Mesendoderm (in vitro differentiated cells): ENCODE measurements at regions not wholly inside any gene's neighbourhood (a gene's known extent, or its start where the extent isn't known, plus 50 kb on each side); places are given as distances from the start of the nearest gene placed in this dataset.
"Not testable (repeated sequence)": the region's sequence is repeated elsewhere in the genome, so short reads cannot be mapped to it uniquely, and the experiment has no call there.

Source experiments
- DNase-seq: peaks from one replicate; pipeline ENCODE4 v3.0.0; 2013
- H2AK5ac ChIP-seq: 2 replicates; pipeline ENCODE4 v1.6.1; 2013; ENCODE audit warnings: low read length, inconsistent platforms
- H2BK120ac ChIP-seq: 2 replicates; pipeline ENCODE4 v1.6.1; 2013; ENCODE audit warnings: low read depth, mild to moderate bottlenecking, low read length, moderate library complexity, mixed read lengths
- H2BK15ac ChIP-seq: replicated peaks from 2 replicates; pipeline ENCODE4 v1.6.1; 2013; ENCODE audit warnings: low read depth, mild to moderate bottlenecking, moderate library complexity
- H2BK5ac ChIP-seq: 2 replicates; pipeline ENCODE4 v1.6.1; 2013; ENCODE audit warnings: low read length, inconsistent platforms
- H3K18ac ChIP-seq: 2 replicates; pipeline ENCODE4 v1.6.1; 2013; ENCODE audit warnings: mild to moderate bottlenecking, low read length, mixed read lengths
- H3K23ac ChIP-seq: one replicate; pipeline ENCODE4 v1.6.1; 2013; ENCODE audit warnings: low read length
- H3K27ac ChIP-seq: 2 replicates; pipeline ENCODE4 v1.5.1; 2013; ENCODE audit warnings: low read depth, mild to moderate bottlenecking, inconsistent platforms, low read length, moderate library complexity
- H3K27me3 ChIP-seq: 2 replicates; pipeline ENCODE4 v1.6.1; 2013; ENCODE audit warnings: low read length, control low read depth, mild to moderate bottlenecking, inconsistent platforms; ENCODE audit not compliant: insufficient read depth, poor library complexity
- H3K36me3 ChIP-seq: 2 replicates; pipeline ENCODE4 v1.6.1; 2013; ENCODE audit warnings: low read length, inconsistent platforms; ENCODE audit not compliant: control insufficient read depth, insufficient read depth
- H3K4ac ChIP-seq: one replicate; pipeline ENCODE4 v1.6.1; 2013; ENCODE audit warnings: low read depth, mild to moderate bottlenecking, low read length, moderate library complexity
- H3K4me1 ChIP-seq: 2 replicates; pipeline ENCODE4 v1.6.1; 2013; ENCODE audit warnings: low read depth, low read length, inconsistent platforms; ENCODE audit not compliant: control insufficient read depth
- H3K4me2 ChIP-seq: 2 replicates; pipeline ENCODE4 v1.6.1; 2013; ENCODE audit warnings: low read length
- H3K4me3 ChIP-seq: 2 replicates; pipeline ENCODE4 v1.5.1; 2013; ENCODE audit warnings: mild to moderate bottlenecking, low read length
- H3K56ac ChIP-seq: one replicate; pipeline ENCODE4 v1.6.1; 2013; ENCODE audit warnings: low read length
- H3K79me1 ChIP-seq: 2 replicates; pipeline ENCODE4 v1.6.1; 2013; ENCODE audit warnings: low read length, inconsistent platforms
- H3K79me2 ChIP-seq: 2 replicates; pipeline ENCODE4 v1.6.1; 2013; ENCODE audit warnings: mild to moderate bottlenecking, low read length; ENCODE audit not compliant: control insufficient read depth, insufficient read depth
- H3K9ac ChIP-seq: 2 replicates; pipeline ENCODE4 v1.6.1; 2013; ENCODE audit warnings: low read length, inconsistent platforms
- H4K5ac ChIP-seq: one replicate; pipeline ENCODE4 v1.6.1; 2013; ENCODE audit warnings: low read length
- H4K8ac ChIP-seq: one replicate; pipeline ENCODE4 v1.6.1; 2013; ENCODE audit warnings: low read depth, mild to moderate bottlenecking, control low read depth, low read length, moderate library complexity
- WGBS: extraction: QIAGEN DNeasy Blood & Tissue Kit; methylation state at CpG from one replicate; pipeline ENCODE4 v1.1.7; 2013; ENCODE audit warnings: low lambda C conversion rate, missing lambda C conversion rate; ENCODE audit not compliant: insufficient coverage; ENCODE audit errors: extremely low coverage; 5-methylcytosine and 5-hydroxymethylcytosine counted together

- Histone ChIP-seq H2BK15ac (no peak overlapping the region), H4K5ac (no peak overlapping the region), H3K27me3 (no peaks in the 10 kb centered on the region), H3K18ac (no peak overlapping the region), H3K79me2 (no peaks in the 10 kb centered on the region), H3K27ac (no peak overlapping the region), H3K4me1 (peaks cover 3% of the 10 kb centered on the region), H3K9ac (no peak overlapping the region), H3K4ac (no peak overlapping the region), H3K36me3 (no peaks in the 10 kb centered on the region), H3K23ac (no peak overlapping the region), H3K56ac (no peak overlapping the region), H2BK120ac (no peak overlapping the region), H3K79me1 (no peaks in the 10 kb centered on the region), H4K8ac (no peak overlapping the region), H2AK5ac (no peak overlapping the region), H3K4me2 (no peak overlapping the region), H2BK5ac (no peak overlapping the region), H3K4me3 (no peak overlapping the region)
- no CpG with 5 or more reads among the region's 9 CpGs for WGBS
- no peak for DNase-seq
Measured at GRCh38 chr10:33875924-33876583, 541.6 kb upstream of the NRP1 start.

GRCh38 chr10:33871061-33871956 lies 536.8 kb upstream of the NRP1 start:
- H3K27me3 ChIP-seq = no peaks in the 10 kb centered on the region
- H3K4me1 ChIP-seq = no peaks in the 10 kb centered on the region
- H3K79me2 ChIP-seq = no peaks in the 10 kb centered on the region
- no peak overlapping the region for H3K9ac ChIP-seq
- no peak overlapping the region for H3K4me2 ChIP-seq
- H3K36me3 ChIP-seq = no peaks in the 10 kb centered on the region
- no peak overlapping the region for H2BK15ac ChIP-seq
- no peak overlapping the region for H3K4ac ChIP-seq
- WGBS = no CpG with 5 or more reads among the region's 5 CpGs
- no peak overlapping the region for H3K4me3 ChIP-seq
- no peak overlapping the region for H3K18ac ChIP-seq
- H4K5ac ChIP-seq = no peak overlapping the region
- no peak overlapping the region for H3K56ac ChIP-seq
- H3K23ac ChIP-seq = no peak overlapping the region
- no peak overlapping the region for H2BK120ac ChIP-seq
- no peak for DNase-seq
- H4K8ac ChIP-seq = no peak overlapping the region
- no peak overlapping the region for H2AK5ac ChIP-seq
- H2BK5ac ChIP-seq = no peak overlapping the region
- no peak overlapping the region for H3K27ac ChIP-seq
- no peaks in the 10 kb centered on the region for H3K79me1 ChIP-seq

- Histone ChIP-seq H4K5ac (no peak overlapping the region), H3K23ac (no peak overlapping the region), H3K9ac (no peak overlapping the region), H3K79me1 (no peaks in the 10 kb centered on the region), H3K56ac (no peak overlapping the region), H2AK5ac (no peak overlapping the region), H3K18ac (no peak overlapping the region), H3K27me3 (no peaks in the 10 kb centered on the region), H4K8ac (no peak overlapping the region), H2BK15ac (no peak overlapping the region), H3K36me3 (no peaks in the 10 kb centered on the region), H2BK120ac (no peak overlapping the region), H3K27ac (no peak overlapping the region), H2BK5ac (no peak overlapping the region), H3K4me2 (no peak overlapping the region), H3K4me3 (no peak overlapping the region), H3K4ac (no peak overlapping the region), H3K79me2 (no peaks in the 10 kb centered on the region), H3K4me1 (no peaks in the 10 kb centered on the region)
- no peak for DNase-seq
- no CpG with 5 or more reads among the region's 2 CpGs for WGBS
Measured at GRCh38 chr10:33869481-33869880, 535.0 kb upstream of the NRP1 start.

GRCh38 chr10:33869028-33869427 lies 534.6 kb upstream of the NRP1 start:
- Histone ChIP-seq H4K8ac (no peak overlapping the region), H3K27me3 (no peaks in the 10 kb centered on the region), H3K18ac (no peak overlapping the region), H3K4ac (no peak overlapping the region), H2BK15ac (no peak overlapping the region), H2AK5ac (no peak overlapping the region), H3K9ac (no peak overlapping the region), H3K23ac (no peak overlapping the region), H3K4me2 (no peak overlapping the region), H3K4me1 (no peaks in the 10 kb centered on the region), H3K79me2 (no peaks in the 10 kb centered on the region), H2BK5ac (no peak overlapping the region), H2BK120ac (no peak overlapping the region), H3K4me3 (no peak overlapping the region), H3K79me1 (no peaks in the 10 kb centered on the region), H3K27ac (no peak overlapping the region), H3K56ac (no peak overlapping the region), H4K5ac (no peak overlapping the region), H3K36me3 (no peaks in the 10 kb centered on the region)
- DNase-seq = no peak
- no CpG with 5 or more reads among the region's 3 CpGs for WGBS

GRCh38 chr10:33867199-33867789 lies 532.8 kb upstream of the NRP1 start:
- H3K4me1 ChIP-seq, H2BK120ac ChIP-seq, H4K8ac ChIP-seq, H3K23ac ChIP-seq, H3K27ac ChIP-seq, H2BK15ac ChIP-seq, H3K36me3 ChIP-seq, H3K18ac ChIP-seq, H3K79me1 ChIP-seq, H3K27me3 ChIP-seq, H3K9ac ChIP-seq, H2AK5ac ChIP-seq, H3K4me2 ChIP-seq, DNase-seq, H3K4ac ChIP-seq, H3K56ac ChIP-seq, H2BK5ac ChIP-seq, H4K5ac ChIP-seq, H3K79me2 ChIP-seq, H3K4me3 ChIP-seq: not testable (repeated sequence)
- WGBS = no CpG with 5 or more reads among the region's 8 CpGs
